Kidney epithelial cell (primary cell): ENCODE measurements at regions not wholly inside any gene's neighbourhood (a gene's known extent, or its start where the extent isn't known, plus 50 kb on each side); places are given as distances from the start of the nearest gene placed in this dataset.

Experiments
- DNase-seq: peaks from one replicate; pipeline ENCODE4 v3.0.0-alpha.2; 2010; ENCODE audit warnings: low read depth
- H3K27me3 ChIP-seq: 2 replicates; pipeline ENCODE4 v1.6.0; 2011; ENCODE audit warnings: low read length; ENCODE audit not compliant: control insufficient read depth, insufficient read depth
- H3K36me3 ChIP-seq: 2 replicates; pipeline ENCODE4 v1.5.1; 2011; ENCODE audit warnings: low read length; ENCODE audit not compliant: control insufficient read depth, insufficient read depth
- H3K4me3 ChIP-seq: 2 replicates; pipeline ENCODE4 v1.5.1; 2011; ENCODE audit warnings: low read depth, mild to moderate bottlenecking, control low read depth, low read length
- CTCF ChIP-seq: IDR thresholded peaks from 2 replicates; pipeline ENCODE4 v1.5.1; 2011; ENCODE audit warnings: mild to moderate bottlenecking, moderate library complexity, low read length, control low read depth, inconsistent platforms; ENCODE audit not compliant: insufficient read depth, poor library complexity, severe bottlenecking

GRCh38 chr1:8179132-8179793 is 138.7 kb upstream of the SLC45A1 start:
- no peaks in the 10 kb centered on the region for H3K36me3 ChIP-seq
- no peak overlapping the region for H3K4me3 ChIP-seq
- no peak for TF ChIP-seq CTCF
- no peaks in the 10 kb centered on the region for H3K27me3 ChIP-seq
- DNase-seq = no peak

- H3K4me3 ChIP-seq = no peak overlapping the region
- TF ChIP-seq CTCF = no peak
Measured at GRCh38 chr1:8176279-8176678, 141.6 kb upstream of the SLC45A1 start.

GRCh38 chr1:8174807-8175206 is 143.1 kb upstream of the SLC45A1 start:
- no peak for TF ChIP-seq CTCF
- no peaks in the 10 kb centered on the region for H3K27me3 ChIP-seq
- no peak overlapping the region for H3K4me3 ChIP-seq
- no peak for DNase-seq
- no peaks in the 10 kb centered on the region for H3K36me3 ChIP-seq

More at GRCh38 chr1:8176279-8176678, 141.6 kb upstream of the SLC45A1 start:
- Histone ChIP-seq H3K36me3 (no peaks in the 10 kb centered on the region), H3K27me3 (no peaks in the 10 kb centered on the region)
- no peak for DNase-seq

- no peak overlapping the region for H3K4me3 ChIP-seq
Measured at GRCh38 chr1:8171751-8172464, 145.8 kb upstream of the ERRFI1 start.

GRCh38 chr1:8170059-8170835 is 144.1 kb upstream of the ERRFI1 start:
- Histone ChIP-seq H3K4me3 (no peak overlapping the region), H3K27me3 (no peaks in the 10 kb centered on the region), H3K36me3 (no peaks in the 10 kb centered on the region)
- no peak for TF ChIP-seq CTCF
- no peak for DNase-seq

More at GRCh38 chr1:8171751-8172464, 145.8 kb upstream of the ERRFI1 start:
- TF ChIP-seq CTCF = no peak
- Histone ChIP-seq H3K36me3 (no peaks in the 10 kb centered on the region), H3K27me3 (no peaks in the 10 kb centered on the region)
- no peak for DNase-seq
